Endodermal cell (in vitro differentiated cells): ENCODE measurements at regions not wholly inside any gene's neighbourhood (a gene's known extent, or its start where the extent isn't known, plus 50 kb on each side); places are given as distances from the start of the nearest gene placed in this dataset.

Source experiments
- DNase-seq: peaks from one replicate; pipeline ENCODE4 v3.0.0-alpha.2; 2017
- H3K27ac ChIP-seq: 2 replicates; pipeline ENCODE4 v1.5.1; 2013; ENCODE audit warnings: mild to moderate bottlenecking, low read depth, low read length, moderate library complexity
- H3K27me3 ChIP-seq: 2 replicates; pipeline ENCODE4 v1.6.1; 2013; ENCODE audit warnings: mild to moderate bottlenecking, low read length, moderate library complexity; ENCODE audit not compliant: insufficient read depth, control insufficient read depth, poor library complexity, severe bottlenecking
- H3K36me3 ChIP-seq: 2 replicates; pipeline ENCODE4 v1.7.0; 2013; ENCODE audit warnings: mild to moderate bottlenecking, low read length, moderate library complexity; ENCODE audit not compliant: control insufficient read depth, insufficient read depth
- H3K4me1 ChIP-seq: one replicate; pipeline ENCODE4 v1.7.0; 2013; ENCODE audit warnings: low read length; ENCODE audit not compliant: control insufficient read depth, insufficient read depth
- H3K4me3 ChIP-seq: 2 replicates; pipeline ENCODE4 v1.5.1; 2013; ENCODE audit warnings: mild to moderate bottlenecking, low read length, moderate library complexity
- H3K9ac ChIP-seq: 2 replicates; pipeline ENCODE4 v1.6.1; 2013; ENCODE audit warnings: mild to moderate bottlenecking, low read length, moderate library complexity; ENCODE audit not compliant: poor library complexity, severe bottlenecking; ENCODE audit errors: extremely low read depth
- H3K9me3 ChIP-seq: 2 replicates; pipeline ENCODE4 v1.6.1; 2013; ENCODE audit warnings: mild to moderate bottlenecking, low read length, moderate library complexity; ENCODE audit not compliant: control insufficient read depth
- H3K27ac Mint-ChIP-seq: 2 replicates; pipeline ENCODE4 v1.8.0; 2020; ENCODE audit warnings: mixed read lengths
- H3K27me3 Mint-ChIP-seq: 2 replicates; pipeline ENCODE4 v1.8.0; 2021; ENCODE audit warnings: mild to moderate bottlenecking, mixed read lengths; ENCODE audit not compliant: insufficient read depth
- H3K36me3 Mint-ChIP-seq: 2 replicates; pipeline ENCODE4 v1.8.0; 2020; ENCODE audit warnings: low read depth, mixed read lengths
- H3K4me1 Mint-ChIP-seq: 2 replicates; pipeline ENCODE4 v1.8.0; 2020; ENCODE audit warnings: mixed read lengths
- H3K4me3 Mint-ChIP-seq: 2 replicates; pipeline ENCODE4 v1.8.0; 2020; ENCODE audit warnings: mild to moderate bottlenecking, moderate library complexity, mixed read lengths
- H3K9me3 Mint-ChIP-seq: 2 replicates; pipeline ENCODE4 v1.8.0; 2020; ENCODE audit warnings: mild to moderate bottlenecking, mixed read lengths
- WGBS, 2 experiments: methylation state at CpG; one replicate each; pipeline versions ENCODE4 v1.1.5 to v1.1.7; 2013; ENCODE audit warnings: missing lambda C conversion rate in 2 of 2, mixed read lengths in 1 of 2; ENCODE audit not compliant: insufficient coverage in 1 of 2, insufficient read length in 1 of 2; 5-methylcytosine and 5-hydroxymethylcytosine counted together
- TF ChIP-seq, protein P1 (sequence below): fragments of 200-600 bp; sonication (generic); conservative IDR thresholded peaks from 2 replicates; pipeline ENCODE4 v1.5.0; 2021; ENCODE audit warnings: antibody characterized with exemption, mild to moderate bottlenecking

DNA sequence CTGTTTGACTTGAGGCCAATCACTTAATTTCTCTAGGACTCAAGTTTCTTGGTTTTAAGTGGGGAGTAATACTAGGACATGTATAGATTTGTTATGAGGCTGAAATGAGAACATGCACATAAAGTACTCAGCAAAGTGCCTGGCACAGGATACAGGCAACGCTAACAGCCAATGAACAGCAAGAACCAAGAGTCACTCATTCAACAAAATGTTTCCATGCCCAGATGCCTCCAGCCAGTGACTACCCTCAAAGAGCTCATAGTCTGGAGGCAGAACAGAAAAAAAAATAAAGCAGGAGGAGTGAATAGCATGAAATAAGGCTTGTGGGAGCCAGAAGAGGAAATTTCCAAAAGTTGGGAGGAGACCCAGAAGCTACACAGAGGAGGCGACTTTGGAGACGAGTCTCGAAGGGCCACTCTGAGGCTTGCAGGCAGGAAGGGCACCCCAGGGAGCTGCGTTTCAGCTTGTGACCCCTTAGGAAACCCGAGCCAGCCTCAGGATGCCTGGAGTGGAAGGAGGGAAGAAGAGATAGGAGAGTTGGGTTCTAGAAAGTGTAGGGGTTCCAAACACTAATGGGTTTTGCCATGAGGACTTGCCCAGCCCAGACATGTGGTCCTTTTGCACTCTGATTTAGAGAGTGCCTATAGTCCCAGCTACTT, 70.0 kb downstream of the CXCL12 start:
- H3K27me3 ChIP-seq: peaks cover 22% of the 10 kb centered on the region
- H3K36me3 ChIP-seq: no peaks in the 10 kb centered on the region
- H3K9me3 ChIP-seq: no peaks in the 10 kb centered on the region
- DNase-seq: no peak
- peaks cover 2% of the 10 kb centered on the region for H3K4me1 Mint-ChIP-seq
- H3K27me3 Mint-ChIP-seq: peaks cover 42% of the 10 kb centered on the region
- TF ChIP-seq, protein P1, sequence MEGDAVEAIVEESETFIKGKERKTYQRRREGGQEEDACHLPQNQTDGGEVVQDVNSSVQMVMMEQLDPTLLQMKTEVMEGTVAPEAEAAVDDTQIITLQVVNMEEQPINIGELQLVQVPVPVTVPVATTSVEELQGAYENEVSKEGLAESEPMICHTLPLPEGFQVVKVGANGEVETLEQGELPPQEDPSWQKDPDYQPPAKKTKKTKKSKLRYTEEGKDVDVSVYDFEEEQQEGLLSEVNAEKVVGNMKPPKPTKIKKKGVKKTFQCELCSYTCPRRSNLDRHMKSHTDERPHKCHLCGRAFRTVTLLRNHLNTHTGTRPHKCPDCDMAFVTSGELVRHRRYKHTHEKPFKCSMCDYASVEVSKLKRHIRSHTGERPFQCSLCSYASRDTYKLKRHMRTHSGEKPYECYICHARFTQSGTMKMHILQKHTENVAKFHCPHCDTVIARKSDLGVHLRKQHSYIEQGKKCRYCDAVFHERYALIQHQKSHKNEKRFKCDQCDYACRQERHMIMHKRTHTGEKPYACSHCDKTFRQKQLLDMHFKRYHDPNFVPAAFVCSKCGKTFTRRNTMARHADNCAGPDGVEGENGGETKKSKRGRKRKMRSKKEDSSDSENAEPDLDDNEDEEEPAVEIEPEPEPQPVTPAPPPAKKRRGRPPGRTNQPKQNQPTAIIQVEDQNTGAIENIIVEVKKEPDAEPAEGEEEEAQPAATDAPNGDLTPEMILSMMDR: no peak
- no peaks in the 10 kb centered on the region for H3K36me3 Mint-ChIP-seq
- no peak overlapping the region for H3K4me3 Mint-ChIP-seq
- H3K4me1 ChIP-seq: no peaks in the 10 kb centered on the region
- H3K27ac ChIP-seq: no peak overlapping the region
- no peak overlapping the region for H3K27ac Mint-ChIP-seq
- no peaks in the 10 kb centered on the region for H3K9me3 Mint-ChIP-seq
- no peak overlapping the region for H3K9ac ChIP-seq
- WGBS, 2 experiments: 78 to 90% methylated on average over 3 to 6 of the region's 6 CpGs
- no peak overlapping the region for H3K4me3 ChIP-seq

DNA sequence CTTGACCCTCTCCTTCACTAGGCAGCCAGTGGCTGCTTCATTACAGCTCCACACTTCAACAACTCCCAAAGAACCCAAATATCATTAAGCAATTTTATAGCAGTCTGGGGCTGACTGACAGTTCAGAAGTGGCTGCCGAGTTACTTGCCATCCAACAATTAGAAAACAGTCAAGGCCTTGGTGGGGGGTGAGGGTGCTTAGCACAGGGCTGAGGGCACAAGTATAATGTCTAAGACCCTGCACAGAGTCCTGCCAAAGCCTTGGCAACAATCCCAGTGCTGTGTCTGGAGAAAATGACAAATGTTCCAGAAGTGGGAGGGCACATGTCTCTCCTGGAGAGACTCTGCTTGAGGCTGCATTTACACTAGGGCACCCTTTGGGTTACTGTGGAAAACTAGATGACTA, 71.1 kb downstream of the CXCL12 start:
- Mint-ChIP-seq H3K4me1 (peaks cover 2% of the 10 kb centered on the region), H3K9me3 (no peaks in the 10 kb centered on the region), H3K36me3 (no peaks in the 10 kb centered on the region), H3K27me3 (peaks cover 51% of the 10 kb centered on the region), H3K27ac (no peak overlapping the region), H3K4me3 (no peak overlapping the region)
- Histone ChIP-seq H3K4me3 (no peak overlapping the region), H3K4me1 (no peaks in the 10 kb centered on the region), H3K27ac (no peak overlapping the region), H3K36me3 (no peaks in the 10 kb centered on the region), H3K9ac (no peak overlapping the region), H3K27me3 (peaks cover 26% of the 10 kb centered on the region), H3K9me3 (no peaks in the 10 kb centered on the region)
- TF ChIP-seq, protein P1: no peak
- no peak for DNase-seq
- WGBS, 2 experiments: 96% methylated on average over 1 of the region's 1 CpG; no CpG with 5 or more reads in 1 of the 2 experiments

DNA sequence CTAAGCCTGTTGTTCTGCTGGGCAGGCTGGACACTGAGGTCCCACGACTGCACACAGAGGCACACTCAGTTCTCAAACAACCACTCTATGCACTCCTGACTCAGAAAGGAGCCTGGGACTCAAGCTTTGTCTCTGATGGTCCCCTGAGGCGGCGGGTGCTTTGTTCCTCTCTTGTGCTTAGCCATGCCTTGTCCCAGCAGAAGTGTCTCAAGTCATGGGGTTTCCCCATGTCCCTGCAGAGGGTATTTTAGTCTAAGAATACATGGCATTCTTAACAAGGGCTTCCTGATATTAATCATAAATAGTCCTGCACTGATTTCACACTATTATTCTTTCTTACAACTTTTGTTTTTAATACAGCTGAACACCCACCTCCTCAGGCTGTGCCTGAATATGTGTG, 72.5 kb downstream of the CXCL12 start:
- Histone ChIP-seq H3K9me3 (no peaks in the 10 kb centered on the region), H3K36me3 (no peaks in the 10 kb centered on the region), H3K9ac (no peak overlapping the region), H3K27ac (no peak overlapping the region), H3K27me3 (peaks cover 26% of the 10 kb centered on the region), H3K4me1 (no peaks in the 10 kb centered on the region), H3K4me3 (no peak overlapping the region)
- Mint-ChIP-seq H3K27ac (no peak overlapping the region), H3K4me3 (no peak overlapping the region), H3K36me3 (no peaks in the 10 kb centered on the region), H3K4me1 (peaks cover 2% of the 10 kb centered on the region), H3K9me3 (no peaks in the 10 kb centered on the region), H3K27me3 (peaks cover 53% of the 10 kb centered on the region)
- DNase-seq: no peak
- 85 to 100% methylated on average over 2 to 3 of the region's 3 CpGs for WGBS, 2 experiments
- TF ChIP-seq, protein P1: no peak
